SK-N-SH treated with all-trans-retinoic acid at 6 μM for 48 hours (cell line): ENCODE measurements at regions not wholly inside any gene's neighbourhood (a gene's known extent, or its start where the extent isn't known, plus 50 kb on each side); places are given as distances from the start of the nearest gene placed in this dataset.

Experiments
- ARNTL ChIP-seq: fragments of 450-650 bp; formaldehyde crosslinking; IDR thresholded peaks from 2 replicates; pipeline ENCODE4 v1.5.0; 2020; ENCODE audit warnings: low read depth, mild to moderate bottlenecking, moderate library complexity, borderline replicate concordance
- PATZ1 ChIP-seq: fragments of 250-450 bp; sonication (Bioruptor Pico); IDR thresholded peaks from 2 replicates; pipeline ENCODE4 v1.8.0; 2020; ENCODE audit warnings: mild to moderate bottlenecking, moderate library complexity, borderline replicate concordance
- TSHZ2 ChIP-seq: fragments of 250-450 bp; sonication (Bioruptor Pico); IDR thresholded peaks from 2 replicates; pipeline ENCODE4 v1.5.0; 2020; ENCODE audit warnings: mild to moderate bottlenecking, moderate library complexity
- ZC3H10 ChIP-seq: fragments of 250-450 bp; sonication (Bioruptor Pico); IDR thresholded peaks from 2 replicates; pipeline ENCODE4 v1.5.1; 2021; ENCODE audit warnings: mild to moderate bottlenecking, moderate library complexity

GRCh38 chr7:17716816-17717215 is 223.5 kb downstream of the SNX13 start:
- TF ChIP-seq TSHZ2 (CRISPR knock-in tag) (no peak), ZC3H10 (CRISPR knock-in tag) (no peak), ARNTL (CRISPR knock-in tag) (no peak), PATZ1 (no peak)
